GM18505 (cell line): ENCODE measurements at regions not wholly inside any gene's neighbourhood (a gene's known extent, or its start where the extent isn't known, plus 50 kb on each side); places are given as distances from the start of the nearest gene placed in this dataset.

ENCODE experiments used
- ATAC-seq: cut with Tn5 transposase; IDR thresholded peaks from one replicate; pipeline ENCODE4 v1.9.1; 2021; ENCODE audit not compliant: unreplicated experiment
- POLR2A ChIP-seq: IDR thresholded peaks from 4 replicates; pipeline ENCODE4 v1.6.1; 2011; ENCODE audit warnings: borderline replicate concordance; ENCODE audit not compliant: insufficient read depth, insufficient read length; ENCODE audit errors: extremely low read depth

DNA sequence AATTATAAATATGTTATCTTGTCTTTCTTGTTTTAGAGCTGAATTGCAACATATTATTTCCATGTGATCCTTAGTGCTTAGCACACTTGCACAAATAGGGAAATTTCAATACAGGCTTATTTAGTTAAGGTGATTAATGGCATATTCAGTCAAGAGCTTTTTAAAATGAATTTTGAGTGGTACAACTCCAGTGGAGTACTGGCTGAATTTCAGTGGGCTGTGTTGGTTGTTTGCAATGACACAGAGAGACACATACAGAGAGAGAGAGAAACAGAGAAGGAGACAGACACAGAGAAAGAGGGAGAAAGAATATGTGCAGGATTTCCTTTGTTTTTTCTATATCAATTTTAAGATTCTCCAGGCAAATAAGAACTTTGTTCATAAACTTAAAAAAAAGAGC is 766.9 kb downstream of the DNAJB9 start:
- no peak for ATAC-seq
- no peak for TF ChIP-seq POLR2A

DNA sequence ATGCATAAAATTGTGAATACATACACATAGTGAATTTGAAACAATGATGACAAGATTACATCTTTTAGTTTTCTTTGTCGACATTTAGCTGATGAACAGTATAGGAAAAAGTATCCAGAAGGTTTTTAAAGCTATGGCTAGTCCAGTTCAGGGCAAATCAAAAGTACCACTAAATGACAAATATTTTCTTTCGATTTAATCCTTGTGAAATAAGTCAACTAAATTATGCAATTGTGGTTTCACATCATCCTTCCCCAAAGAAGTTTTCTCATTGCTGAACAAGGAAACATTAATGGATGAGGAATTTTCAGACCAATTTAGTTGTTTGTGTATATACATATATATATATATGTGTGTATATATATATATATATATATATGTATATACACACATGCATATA is 774.0 kb downstream of the DNAJB9 start:
- ATAC-seq, result no peak
- no peak for TF ChIP-seq POLR2A

DNA sequence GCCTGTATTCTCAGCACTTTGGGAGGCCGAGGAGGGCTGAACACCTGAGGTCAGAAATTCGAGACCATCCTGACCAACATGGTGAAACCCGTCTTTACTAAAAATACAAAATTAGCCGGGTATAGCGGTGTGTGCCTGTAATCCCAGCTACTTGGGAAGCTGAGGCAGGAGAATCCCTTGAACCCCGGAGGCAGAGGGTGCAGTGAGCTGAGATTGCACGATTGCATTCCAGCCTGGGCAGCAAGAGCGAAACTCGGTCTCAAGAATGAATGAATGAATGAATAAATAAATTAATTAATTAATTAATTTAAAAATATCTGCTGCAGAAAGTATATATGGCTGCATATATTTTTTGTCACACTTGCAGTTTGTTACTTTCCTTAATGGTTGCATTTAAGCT is 781.8 kb downstream of the DNAJB9 start:
- TF ChIP-seq POLR2A, result no peak
- ATAC-seq, result no peak

DNA sequence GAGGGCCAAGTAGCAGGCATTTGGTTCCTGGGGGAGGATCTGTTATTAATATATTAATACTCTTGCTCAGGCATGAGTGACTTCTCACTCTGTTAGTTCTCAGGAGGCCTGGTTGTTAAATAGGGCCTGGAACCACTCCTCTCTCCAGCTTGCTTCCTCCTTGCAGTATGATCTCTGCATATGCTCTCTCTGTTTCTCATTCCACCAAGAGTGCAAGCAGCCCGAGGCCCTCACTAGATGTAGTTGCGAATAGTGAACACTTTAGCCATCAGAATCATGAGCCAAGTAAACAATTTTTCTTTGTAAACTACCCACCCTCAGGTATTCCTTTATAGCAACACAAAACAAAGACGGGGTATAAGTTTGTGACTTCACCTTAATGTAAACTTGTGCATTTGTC is 784.3 kb downstream of the DNAJB9 start:
- no peak for ATAC-seq
- TF ChIP-seq POLR2A, result no peak

DNA sequence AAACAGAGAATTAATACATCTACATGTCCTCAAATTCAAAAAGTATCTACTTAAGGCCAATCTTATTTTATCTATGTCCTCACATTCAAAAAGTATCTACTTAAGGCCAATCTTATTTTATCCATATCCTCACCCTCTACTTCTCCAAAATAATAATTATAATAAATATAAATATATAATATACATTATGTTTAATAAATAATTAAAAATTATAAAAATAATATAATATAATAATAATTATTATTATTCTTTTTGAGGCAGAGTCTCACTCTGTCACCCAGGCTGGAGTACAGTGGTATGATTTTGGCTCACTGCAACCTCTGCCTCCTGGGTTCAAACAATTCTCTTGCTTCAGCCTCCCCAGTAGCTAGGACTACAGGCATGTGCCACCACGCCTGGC is 784.9 kb downstream of the DNAJB9 start:
- ATAC-seq, result no peak
- TF ChIP-seq POLR2A, result no peak

DNA sequence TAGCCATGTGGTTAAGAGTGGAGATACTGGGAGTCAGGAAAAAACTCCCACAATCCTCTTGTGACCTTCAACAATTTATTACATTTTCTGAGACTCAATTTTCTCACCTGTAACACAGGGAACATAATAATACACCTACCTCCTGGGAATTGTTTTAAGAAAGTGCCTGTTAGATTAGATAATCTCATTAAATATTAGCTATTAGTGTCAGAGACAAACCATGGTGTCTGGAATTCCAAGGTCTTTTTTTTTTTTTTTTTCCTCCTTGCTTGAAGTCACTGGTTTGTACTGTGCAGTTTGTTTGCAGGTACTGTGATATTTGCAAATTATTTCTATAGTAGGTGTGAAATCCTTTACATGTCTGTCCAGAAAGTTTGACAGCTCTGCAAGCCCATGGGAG is 806.1 kb downstream of the DNAJB9 start:
- ATAC-seq, result no peak
- TF ChIP-seq POLR2A, result no peak

DNA sequence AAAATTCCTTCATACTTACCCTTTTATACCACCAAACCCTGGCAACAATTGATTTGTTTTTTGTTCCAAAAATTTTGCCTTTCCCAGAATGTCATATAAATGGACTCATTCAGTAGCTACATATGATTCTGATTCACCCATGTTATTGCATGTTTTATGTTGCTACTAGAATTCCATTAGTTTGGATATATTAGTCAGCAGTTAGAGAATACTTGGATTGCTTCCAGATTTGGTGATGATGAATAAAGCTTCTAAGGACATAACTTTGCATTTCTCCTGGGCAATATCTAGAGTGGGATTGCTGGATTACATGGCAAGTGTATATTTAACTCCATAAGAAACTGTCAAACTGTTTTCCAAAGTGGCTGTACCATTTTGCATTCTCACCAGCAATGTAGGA is 806.9 kb downstream of the DNAJB9 start:
- TF ChIP-seq POLR2A, result no peak
- ATAC-seq, result no peak

DNA sequence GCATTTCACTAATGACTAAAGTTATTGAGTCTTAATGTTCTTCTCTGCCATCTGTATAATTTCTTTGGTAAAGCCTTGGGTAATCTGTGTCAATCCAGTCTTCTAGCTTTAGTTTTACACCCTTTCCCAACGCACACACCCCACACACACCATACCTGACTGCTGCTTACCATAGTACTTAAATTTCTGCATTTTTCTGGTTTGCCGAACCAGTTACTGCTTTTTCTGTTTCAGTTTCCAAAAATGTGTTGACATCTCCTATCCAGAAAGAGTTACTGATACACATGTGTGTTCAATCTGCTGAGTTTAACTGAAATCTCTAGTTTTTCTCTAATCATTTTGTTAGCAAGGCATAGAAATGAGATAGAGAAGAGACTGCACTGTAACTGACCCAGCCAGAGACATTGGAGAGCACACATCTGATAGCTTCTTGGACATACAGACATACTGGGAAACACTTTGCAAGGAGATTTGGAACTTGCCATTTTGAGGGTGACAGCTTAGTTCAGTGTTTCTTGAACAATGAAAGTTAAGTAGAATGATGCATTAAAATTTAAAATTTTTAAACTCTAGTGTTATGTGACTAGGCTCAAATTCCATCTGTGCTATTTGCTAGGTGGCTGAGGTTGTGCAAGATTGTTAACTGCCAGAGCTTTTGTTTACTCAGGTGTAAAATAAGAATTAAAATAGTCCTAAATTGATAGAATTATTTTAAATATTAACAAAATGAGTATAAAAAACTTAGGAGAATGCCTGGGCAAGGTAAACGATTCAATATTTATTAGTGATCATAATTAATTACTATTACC is 807.6 kb downstream of the DNAJB9 start:
- no peak for ATAC-seq
- no peak for TF ChIP-seq POLR2A

DNA sequence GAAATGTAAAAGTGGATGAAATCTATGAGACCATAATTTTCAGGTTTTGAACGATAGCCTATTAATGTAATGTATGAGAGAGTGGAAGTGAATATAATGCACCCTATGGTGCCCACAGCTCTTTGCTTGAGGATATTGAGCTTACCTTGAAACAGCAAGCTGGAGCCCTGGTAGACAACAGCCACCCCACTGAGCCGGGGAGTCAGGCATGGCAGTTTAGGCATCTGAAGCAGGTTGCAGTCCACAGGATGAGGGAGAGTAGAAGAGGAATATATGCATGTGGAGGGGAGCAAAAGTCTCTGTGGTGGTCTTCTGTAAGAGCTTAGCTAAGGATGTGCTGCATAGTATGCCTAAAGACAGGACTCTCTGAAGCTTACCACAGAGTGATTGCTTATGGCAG is 817.3 kb downstream of the DNAJB9 start:
- no peak for TF ChIP-seq POLR2A
- no peak for ATAC-seq

DNA sequence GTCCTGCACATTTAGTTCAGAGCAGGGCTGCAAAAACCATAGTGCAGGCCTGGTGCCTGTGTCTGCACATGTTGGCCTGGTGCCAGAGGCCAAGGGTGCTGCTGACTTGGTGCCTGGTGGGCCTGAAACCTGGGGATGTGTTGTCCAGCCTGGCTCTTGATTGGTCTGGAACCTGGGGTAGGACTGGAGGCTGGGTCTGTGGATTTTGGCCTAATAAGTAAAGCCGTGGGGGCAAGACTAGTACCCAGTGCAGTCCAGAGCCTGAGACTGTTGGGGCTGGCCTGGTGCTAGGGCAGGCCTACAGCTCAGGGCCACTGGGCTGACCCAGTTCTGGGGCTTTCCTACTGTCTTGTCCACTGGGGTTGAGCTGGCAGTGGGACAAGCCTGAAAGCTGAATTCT is 817.9 kb downstream of the DNAJB9 start:
- ATAC-seq, result no peak
- TF ChIP-seq POLR2A, result no peak

DNA sequence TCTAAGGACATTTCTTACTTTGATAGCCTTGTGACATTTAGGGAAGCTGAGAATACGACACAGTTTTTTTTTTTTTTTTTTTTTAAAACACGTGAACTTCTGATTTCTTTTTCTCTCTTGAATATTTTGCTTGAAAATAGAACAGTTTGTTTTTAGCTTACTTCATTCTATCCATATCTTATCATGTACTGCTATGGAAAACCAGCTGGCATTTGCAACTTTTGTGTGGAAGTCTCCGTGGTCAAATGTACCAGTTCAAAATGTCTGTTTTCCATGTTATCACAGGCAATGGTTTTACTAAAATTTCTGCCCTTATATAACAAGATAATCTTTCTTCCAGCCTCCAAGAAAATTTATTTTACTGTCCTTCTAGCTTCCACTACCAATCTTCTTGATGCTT is 821.6 kb downstream of the DNAJB9 start:
- no peak for TF ChIP-seq POLR2A
- ATAC-seq, result no peak

DNA sequence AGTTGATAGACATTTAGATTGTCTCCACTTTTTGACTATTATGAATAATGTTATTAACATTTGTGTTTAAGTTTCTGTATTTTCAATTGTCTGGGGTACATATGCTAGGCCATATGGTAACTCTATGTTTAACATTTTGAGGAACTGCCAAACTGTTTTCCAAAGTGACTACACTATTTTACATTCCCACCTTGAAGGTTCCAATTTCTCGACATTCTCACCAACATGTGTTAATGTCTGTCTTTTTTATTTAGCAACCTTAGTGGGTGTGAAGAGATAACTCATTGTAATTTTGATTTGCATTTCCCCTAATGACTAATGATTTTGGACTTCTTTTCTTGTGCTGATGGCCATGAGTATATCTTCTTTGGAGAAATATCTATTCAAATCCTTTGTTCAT is 832.4 kb downstream of the DNAJB9 start:
- no peak for TF ChIP-seq POLR2A
- no peak for ATAC-seq

DNA sequence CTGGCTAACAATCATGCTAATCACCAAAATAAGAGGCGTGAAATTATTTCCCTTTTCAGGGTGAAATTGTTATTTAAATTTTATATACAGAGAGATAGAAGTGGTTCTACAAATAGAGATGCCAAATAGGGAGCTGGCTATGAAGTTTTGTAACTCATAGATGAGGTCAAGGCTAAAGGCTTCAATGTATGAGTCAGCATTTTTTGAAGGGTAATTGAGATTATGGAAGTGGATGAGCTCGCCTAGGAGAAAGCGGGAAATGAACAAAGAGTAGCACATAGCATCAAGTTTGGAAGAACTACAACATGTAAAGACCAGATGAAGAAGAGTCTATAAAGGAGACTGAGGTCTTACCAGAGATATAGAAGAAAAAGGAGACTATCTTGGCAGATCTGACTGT is 838.1 kb downstream of the DNAJB9 start:
- TF ChIP-seq POLR2A, result no peak
- ATAC-seq, result no peak

DNA sequence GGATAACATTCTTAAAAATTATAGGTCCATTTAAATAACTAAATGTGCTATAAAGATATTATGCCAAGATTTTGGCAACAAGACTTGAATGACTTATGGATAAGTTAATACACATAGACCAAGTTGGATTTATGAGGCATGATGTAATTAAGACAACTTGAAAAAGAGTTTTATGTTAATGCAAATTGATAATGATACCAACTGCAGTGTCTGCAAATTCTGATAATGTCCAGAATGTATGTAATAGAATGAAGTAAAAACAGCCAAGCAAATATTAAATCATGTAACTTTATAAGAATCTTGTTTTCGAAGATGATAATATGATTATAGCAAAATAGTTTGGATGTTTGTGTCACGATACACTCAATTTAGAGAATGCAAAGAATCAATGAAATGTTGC is 868.3 kb downstream of the DNAJB9 start:
- TF ChIP-seq POLR2A, result no peak
- ATAC-seq, result no peak

DNA sequence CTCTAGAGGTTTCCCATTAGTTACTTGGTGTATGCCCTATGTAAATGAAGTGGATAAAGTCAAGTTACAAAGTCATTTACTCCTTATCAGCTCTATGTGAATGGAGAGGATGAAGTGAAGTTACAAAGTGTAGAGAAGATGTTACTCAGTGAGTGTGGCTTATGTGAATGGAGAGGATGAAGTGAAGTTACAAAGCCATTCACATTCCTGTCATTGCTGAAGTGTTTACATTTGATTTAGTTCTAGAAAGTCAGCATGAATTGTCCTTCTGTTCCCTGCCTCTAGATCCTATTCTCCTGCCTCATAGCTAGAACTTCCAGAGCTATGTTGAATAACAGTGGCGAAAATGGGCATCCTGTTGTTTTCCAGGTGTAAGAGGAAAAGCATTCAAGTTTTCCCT is 880.1 kb downstream of the DNAJB9 start:
- no peak for TF ChIP-seq POLR2A
- ATAC-seq, result no peak
